Progenitor cell of endocrine pancreas (in vitro differentiated cells): ENCODE measurements at regions not wholly inside any gene's neighbourhood (a gene's known extent, or its start where the extent isn't known, plus 50 kb on each side); places are given as distances from the start of the nearest gene placed in this dataset.
"Not testable (repeated sequence)": the region's sequence is repeated elsewhere in the genome, so short reads cannot be mapped to it uniquely, and the experiment has no call there.

Source experiments
- DNase-seq: peaks from one replicate; pipeline ENCODE4 v3.0.0; 2021; ENCODE audit warnings: low spot score; ENCODE audit not compliant: unreplicated experiment
- H3K27ac Mint-ChIP-seq: 2 replicates; pipeline ENCODE4 v1.8.0; 2021; ENCODE audit warnings: mild to moderate bottlenecking, moderate library complexity, mixed read lengths
- H3K27me3 Mint-ChIP-seq: 2 replicates; pipeline ENCODE4 v1.8.0; 2021; ENCODE audit warnings: mixed read lengths
- H3K36me3 Mint-ChIP-seq: 2 replicates; pipeline ENCODE4 v1.8.0; 2022; ENCODE audit warnings: mixed read lengths; ENCODE audit not compliant: insufficient read depth
- H3K4me1 Mint-ChIP-seq: 2 replicates; pipeline ENCODE4 v1.8.0; 2021; ENCODE audit warnings: low read depth, mixed read lengths
- H3K4me3 Mint-ChIP-seq: 2 replicates; pipeline ENCODE4 v1.8.0; 2021; ENCODE audit warnings: low read depth, mild to moderate bottlenecking, moderate library complexity, mixed read lengths
- H3K9me3 Mint-ChIP-seq: 2 replicates; pipeline ENCODE4 v1.8.0; 2021; ENCODE audit warnings: low read depth, mixed read lengths
- CTCF ChIP-seq: fragments of 200-600 bp; sonication (generic); IDR thresholded peaks from one replicate; pipeline ENCODE4 v1.5.0; 2021; ENCODE audit warnings: antibody characterized with exemption, mild to moderate bottlenecking; ENCODE audit not compliant: unreplicated experiment

- no peaks in the 10 kb centered on the region for H3K27me3 Mint-ChIP-seq
- H3K4me3 Mint-ChIP-seq: no peak overlapping the region
- DNase-seq: no peak
- TF ChIP-seq CTCF: no peak
- peaks cover 3% of the 10 kb centered on the region for H3K9me3 Mint-ChIP-seq
- H3K36me3 Mint-ChIP-seq: no peaks in the 10 kb centered on the region
- no peaks in the 10 kb centered on the region for H3K4me1 Mint-ChIP-seq
- H3K27ac Mint-ChIP-seq: peak overlapping the region; percentile 79
Measured at GRCh38 chr5:91315701-91316100, 67.4 kb downstream of the ARRDC3 start.

- Mint-ChIP-seq H3K27ac (no peak overlapping the region), H3K4me3 (no peak overlapping the region), H3K4me1 (no peaks in the 10 kb centered on the region), H3K27me3 (no peaks in the 10 kb centered on the region), H3K36me3 (no peaks in the 10 kb centered on the region), H3K9me3 (peaks cover 3% of the 10 kb centered on the region)
- DNase-seq: no peak
- no peak for TF ChIP-seq CTCF
Measured at GRCh38 chr5:91313757-91314673, 69.1 kb downstream of the ARRDC3 start.

- H3K4me1 Mint-ChIP-seq: no peaks in the 10 kb centered on the region
- no peak for TF ChIP-seq CTCF
- no peaks in the 10 kb centered on the region for H3K27me3 Mint-ChIP-seq
- H3K9me3 Mint-ChIP-seq: peaks cover 3% of the 10 kb centered on the region
- H3K4me3 Mint-ChIP-seq: no peak overlapping the region
- DNase-seq: no peak
- H3K36me3 Mint-ChIP-seq: no peaks in the 10 kb centered on the region
- no peak overlapping the region for H3K27ac Mint-ChIP-seq
Measured at GRCh38 chr5:91312698-91313097, 70.4 kb downstream of the ARRDC3 start.

GRCh38 chr5:91311697-91312501 lies 71.2 kb downstream of the ARRDC3 start:
- Mint-ChIP-seq H3K4me1 (no peaks in the 10 kb centered on the region), H3K36me3 (no peaks in the 10 kb centered on the region), H3K27me3 (no peaks in the 10 kb centered on the region), H3K4me3 (no peak overlapping the region), H3K27ac (no peak overlapping the region), H3K9me3 (peaks cover 3% of the 10 kb centered on the region)
- TF ChIP-seq CTCF: no peak
- DNase-seq: no peak

- peaks cover 3% of the 10 kb centered on the region for H3K9me3 Mint-ChIP-seq
- TF ChIP-seq CTCF: no peak
- H3K4me1 Mint-ChIP-seq: no peaks in the 10 kb centered on the region
- no peak for DNase-seq
- no peaks in the 10 kb centered on the region for H3K27me3 Mint-ChIP-seq
- H3K4me3 Mint-ChIP-seq: no peak overlapping the region
- H3K36me3 Mint-ChIP-seq: no peaks in the 10 kb centered on the region
- H3K27ac Mint-ChIP-seq: no peak overlapping the region
Measured at GRCh38 chr5:91311168-91311696, 71.9 kb downstream of the ARRDC3 start.

GRCh38 chr5:91308157-91308556 lies 75.0 kb downstream of the ARRDC3 start:
- not testable (repeated sequence) for H3K36me3 Mint-ChIP-seq, DNase-seq, H3K4me1 Mint-ChIP-seq, H3K9me3 Mint-ChIP-seq, H3K4me3 Mint-ChIP-seq, H3K27me3 Mint-ChIP-seq, H3K27ac Mint-ChIP-seq
